A673 (cell line): ENCODE measurements at regions not wholly inside any gene's neighbourhood (a gene's known extent, or its start where the extent isn't known, plus 50 kb on each side); places are given as distances from the start of the nearest gene placed in this dataset.
A peak's percentile ranks its signal among the peaks of the same experiment; 100 is the strongest.

Experiments used
- BruUV-seq: library from RNA; stranded (reverse); fragments of 400-500 nt; replicated peaks from 2 replicates; lab custom pipeline; 2021; lab: Mats Ljungman, UMichigan
- CTCF ChIA-PET: fragments of 300-600 bp; sonication (Branson Sonifier 250); formaldehyde crosslinking; loops from one replicate; lab custom pipeline; 2022; ENCODE audit warnings: antibody characterized with exemption; lab: Charles Lee
- POLR2A ChIA-PET: fragments of 300-600 bp; sonication (Branson Sonifier 250); formaldehyde crosslinking; loops from one replicate; lab custom pipeline; 2022; ENCODE audit warnings: antibody characterized with exemption; ENCODE audit not compliant: low non-redundant PET; lab: Charles Lee
- DNase-seq: peaks from one replicate; pipeline ENCODE4 v3.0.0-alpha.2; 2015; ENCODE audit warnings: low spot score
- H3K27ac ChIP-seq: fragments of 200-600 bp; sonication (generic); 2 replicates; pipeline ENCODE4 v1.5.1; 2016; ENCODE audit warnings: mixed run types, low read depth, mild to moderate bottlenecking, mixed read lengths, antibody characterized with exemption, low read length; ENCODE audit not compliant: poor library complexity, severe bottlenecking
- H3K27me3 ChIP-seq: fragments of 200-600 bp; sonication (generic); replicated peaks from 2 replicates; pipeline ENCODE4 v1.6.1; 2017; ENCODE audit warnings: mixed run types, low read depth, mild to moderate bottlenecking, mixed read lengths, antibody characterized with exemption, low read length; ENCODE audit not compliant: insufficient read depth, poor library complexity
- H3K36me3 ChIP-seq: fragments of 200-600 bp; sonication (generic); 2 replicates; pipeline ENCODE4 v1.6.1; 2016; ENCODE audit warnings: mixed run types, mild to moderate bottlenecking, mixed read lengths, antibody characterized with exemption, low read length; ENCODE audit not compliant: insufficient read depth, poor library complexity, severe bottlenecking
- H3K4me1 ChIP-seq: fragments of 200-600 bp; sonication (generic); 2 replicates; pipeline ENCODE4 v1.6.1; 2017; ENCODE audit warnings: mixed run types, mild to moderate bottlenecking, mixed read lengths, antibody characterized with exemption, low read length; ENCODE audit not compliant: insufficient read depth, poor library complexity, severe bottlenecking
- H3K4me3 ChIP-seq: fragments of 200-600 bp; sonication (generic); 2 replicates; pipeline ENCODE4 v1.5.1; 2016; ENCODE audit warnings: low read depth, mixed run types, mild to moderate bottlenecking, mixed read lengths, low read length; ENCODE audit not compliant: poor library complexity, severe bottlenecking
- H3K9me3 ChIP-seq: fragments of 200-600 bp; sonication (generic); 2 replicates; pipeline ENCODE4 v1.6.1; 2016; ENCODE audit warnings: mixed run types, low read depth, mild to moderate bottlenecking, mixed read lengths, antibody characterized with exemption, low read length; ENCODE audit not compliant: poor library complexity, severe bottlenecking
- EZH2 ChIP-seq: fragments of 200-600 bp; sonication (generic); IDR thresholded peaks from 2 replicates; pipeline ENCODE4 v1.6.1; 2017; ENCODE audit warnings: borderline replicate concordance, low read depth, mild to moderate bottlenecking, mixed read lengths, antibody characterized with exemption, low read length; ENCODE audit not compliant: poor library complexity, severe bottlenecking
- intact Hi-C: fragments of 100-400 bp; cut with micrococcal nuclease; formaldehyde crosslinking; loops from one replicate; pipeline ENCODE4 v1.10.0; 2022; ENCODE audit not compliant: unreplicated experiment
- TF ChIP-seq, protein P1 (sequence below): fragments of 300-800, 200-600 bp; sonication (generic); conservative IDR thresholded peaks from 2 replicates; pipeline ENCODE4 v1.5.1; 2017; ENCODE audit warnings: low read depth, mild to moderate bottlenecking, antibody characterized with exemption, low read length, moderate library complexity, mixed read lengths

DNA sequence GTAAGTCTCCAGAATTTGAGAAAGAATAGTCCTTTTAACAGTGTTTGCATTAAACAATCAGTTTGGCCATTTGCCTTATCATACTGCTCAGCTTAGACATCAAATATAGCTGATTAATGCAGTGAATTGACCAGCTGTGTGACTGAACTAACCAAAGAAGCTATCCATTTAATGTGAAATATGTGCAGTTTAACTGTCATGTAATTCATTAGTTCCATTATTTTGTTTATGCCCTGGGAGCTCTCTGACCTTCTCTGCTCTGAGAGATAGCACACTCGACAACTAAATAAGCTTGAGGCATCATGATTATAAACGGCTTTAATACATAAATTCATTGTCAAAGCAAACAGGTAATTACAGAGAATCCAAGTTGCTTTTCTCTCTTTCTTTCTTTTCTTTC is 324.3 kb upstream of the PCDH7 start:
- Histone ChIP-seq H3K4me1 (peaks cover 25% of the 10 kb centered on the region), H3K9me3 (peaks cover 25% of the 10 kb centered on the region), H3K4me3 (no peak overlapping the region), H3K36me3 (no peaks in the 10 kb centered on the region), H3K27me3 (no peaks in the 10 kb centered on the region), H3K27ac (peak overlapping the region; percentile 21)
- ChIA-PET CTCF (interaction anchor here (0.6 kb wide), 1 partner anchor 324 kb away, joined by 3 read pairs; no protein-coding TSS in a partner anchor), POLR2A (no interaction called here)
- BruUV-seq: no TSS peak
- intact Hi-C loops: no loop called here
- TF ChIP-seq, protein P1, sequence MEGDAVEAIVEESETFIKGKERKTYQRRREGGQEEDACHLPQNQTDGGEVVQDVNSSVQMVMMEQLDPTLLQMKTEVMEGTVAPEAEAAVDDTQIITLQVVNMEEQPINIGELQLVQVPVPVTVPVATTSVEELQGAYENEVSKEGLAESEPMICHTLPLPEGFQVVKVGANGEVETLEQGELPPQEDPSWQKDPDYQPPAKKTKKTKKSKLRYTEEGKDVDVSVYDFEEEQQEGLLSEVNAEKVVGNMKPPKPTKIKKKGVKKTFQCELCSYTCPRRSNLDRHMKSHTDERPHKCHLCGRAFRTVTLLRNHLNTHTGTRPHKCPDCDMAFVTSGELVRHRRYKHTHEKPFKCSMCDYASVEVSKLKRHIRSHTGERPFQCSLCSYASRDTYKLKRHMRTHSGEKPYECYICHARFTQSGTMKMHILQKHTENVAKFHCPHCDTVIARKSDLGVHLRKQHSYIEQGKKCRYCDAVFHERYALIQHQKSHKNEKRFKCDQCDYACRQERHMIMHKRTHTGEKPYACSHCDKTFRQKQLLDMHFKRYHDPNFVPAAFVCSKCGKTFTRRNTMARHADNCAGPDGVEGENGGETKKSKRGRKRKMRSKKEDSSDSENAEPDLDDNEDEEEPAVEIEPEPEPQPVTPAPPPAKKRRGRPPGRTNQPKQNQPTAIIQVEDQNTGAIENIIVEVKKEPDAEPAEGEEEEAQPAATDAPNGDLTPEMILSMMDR: no peak
- TF ChIP-seq EZH2: no peak
- DNase-seq: no peak

DNA sequence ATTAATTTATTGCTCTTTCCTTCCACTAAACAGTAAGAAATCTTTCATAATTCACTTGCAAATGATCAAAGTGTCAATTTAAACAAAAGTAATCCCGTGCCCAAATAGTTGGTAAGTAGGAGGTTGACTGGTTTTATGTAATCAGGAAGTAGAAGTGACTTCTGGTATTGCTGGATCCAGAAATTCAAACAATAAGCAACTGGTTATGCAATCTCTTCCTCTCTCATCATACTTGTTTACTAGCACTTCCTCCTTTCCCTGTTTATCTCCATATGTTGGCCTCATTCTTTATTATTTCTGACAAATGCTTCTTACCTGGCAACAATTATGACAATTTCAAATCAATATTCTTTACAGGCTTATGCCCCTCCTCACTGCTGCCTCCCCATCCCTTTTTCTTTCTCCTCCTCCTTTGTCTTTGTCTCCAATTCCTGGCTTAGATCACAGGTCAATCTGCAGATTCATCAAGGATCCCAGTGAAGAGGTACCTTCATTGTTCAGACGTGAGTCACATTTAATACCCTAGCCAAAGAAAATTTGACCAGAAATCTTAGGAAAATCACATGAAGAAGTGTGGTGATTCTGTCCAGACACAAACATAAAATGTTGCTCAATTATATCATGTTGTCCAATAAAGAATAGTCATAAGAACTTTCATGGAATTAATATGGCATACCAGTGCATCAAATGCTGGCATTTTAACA is 323.2 kb upstream of the PCDH7 start:
- CTCF ChIA-PET: no interaction called here
- H3K4me3 ChIP-seq: no peak overlapping the region
- TF ChIP-seq, protein P1: no peak
- no peak for TF ChIP-seq EZH2
- H3K27me3 ChIP-seq: no peaks in the 10 kb centered on the region
- no TSS peak for BruUV-seq
- POLR2A ChIA-PET: no interaction called here
- intact Hi-C loops: no loop called here
- DNase-seq: peak; percentile 19
- peak overlapping the region; percentile 50 for H3K27ac ChIP-seq
- H3K36me3 ChIP-seq: no peaks in the 10 kb centered on the region
- H3K4me1 ChIP-seq: peaks cover 25% of the 10 kb centered on the region
- peaks cover 25% of the 10 kb centered on the region for H3K9me3 ChIP-seq

DNA sequence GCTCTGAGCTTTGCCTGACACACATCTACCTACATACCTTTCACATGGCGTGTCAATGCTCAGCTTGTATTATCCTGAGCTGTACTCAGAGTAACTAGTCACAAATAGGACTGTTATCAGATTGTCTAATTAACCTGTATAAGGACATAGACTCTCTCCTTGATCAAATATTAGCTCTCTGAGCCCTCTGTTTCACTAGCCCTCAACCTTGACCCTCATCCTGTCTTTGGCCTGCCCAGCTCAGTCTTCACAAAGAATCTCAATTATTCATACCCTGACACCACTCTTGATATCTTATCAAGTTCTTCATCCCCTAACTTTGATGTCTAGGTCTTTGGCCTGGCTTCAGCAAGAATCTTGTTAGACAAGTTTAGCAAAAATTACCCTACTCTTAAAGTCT is 320.7 kb upstream of the PCDH7 start:
- Histone ChIP-seq H3K4me1 (peaks cover 25% of the 10 kb centered on the region), H3K4me3 (no peak overlapping the region), H3K36me3 (no peaks in the 10 kb centered on the region), H3K27ac (no peak overlapping the region), H3K9me3 (peaks cover 8% of the 10 kb centered on the region), H3K27me3 (no peaks in the 10 kb centered on the region)
- TF ChIP-seq, protein P1: no peak
- TF ChIP-seq EZH2: no peak
- ChIA-PET POLR2A (interaction anchor here (0.6 kb wide), 1 partner anchor 10 kb away, joined by 3 read pairs; no protein-coding TSS in a partner anchor), CTCF (no interaction called here)
- BruUV-seq: no TSS peak
- intact Hi-C loops: no loop called here
- no peak for DNase-seq
